Activated CD4-positive, alpha-beta T cell treated with anti-CD3 and anti-CD28 coated beads, Interleukin-2, amount 50 U/mL, for 24 hours (primary cell): ENCODE measurements at regions not wholly inside any gene's neighbourhood (a gene's known extent, or its start where the extent isn't known, plus 50 kb on each side); places are given as distances from the start of the nearest gene placed in this dataset.
"Not testable (repeated sequence)": the region's sequence is repeated elsewhere in the genome, so short reads cannot be mapped to it uniquely, and the experiment has no call there.

Experiments used
- DNase-seq, 2 donors: peaks; one replicate each; pipeline ENCODE4 v3.0.0-alpha.2; 2020; ENCODE audit warnings: low read depth in 1 of 2, low spot score in 1 of 2

GRCh38 chr1:222865718-222866117 lies 50.9 kb downstream of the DISP1 start:
- DNase-seq: no peak

GRCh38 chr1:222867316-222867715 lies 52.5 kb downstream of the DISP1 start:
- DNase-seq: no peak

DNA sequence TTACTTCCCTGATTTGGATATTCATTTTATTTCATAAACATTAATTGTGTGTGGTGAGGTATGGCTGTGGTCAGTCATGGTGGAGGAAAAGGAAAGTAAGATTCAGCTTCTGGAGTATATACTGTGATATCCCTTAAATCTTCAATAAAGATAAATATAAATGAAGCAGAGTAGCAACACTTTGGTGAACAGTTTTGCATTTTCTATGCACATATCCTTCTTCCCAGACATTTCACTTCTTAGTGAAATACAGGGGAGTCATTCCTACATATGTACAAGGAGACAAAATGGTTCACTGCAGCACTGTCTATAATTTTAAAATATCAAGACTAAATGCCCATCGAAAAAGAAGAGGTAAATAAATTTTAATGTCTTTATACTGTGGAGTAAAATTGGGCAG lies 61.3 kb downstream of the DISP1 start:
- no peak for DNase-seq

- DNase-seq: no peak
Measured at GRCh38 chr1:222877854-222878253, 63.0 kb downstream of the DISP1 start.

DNA sequence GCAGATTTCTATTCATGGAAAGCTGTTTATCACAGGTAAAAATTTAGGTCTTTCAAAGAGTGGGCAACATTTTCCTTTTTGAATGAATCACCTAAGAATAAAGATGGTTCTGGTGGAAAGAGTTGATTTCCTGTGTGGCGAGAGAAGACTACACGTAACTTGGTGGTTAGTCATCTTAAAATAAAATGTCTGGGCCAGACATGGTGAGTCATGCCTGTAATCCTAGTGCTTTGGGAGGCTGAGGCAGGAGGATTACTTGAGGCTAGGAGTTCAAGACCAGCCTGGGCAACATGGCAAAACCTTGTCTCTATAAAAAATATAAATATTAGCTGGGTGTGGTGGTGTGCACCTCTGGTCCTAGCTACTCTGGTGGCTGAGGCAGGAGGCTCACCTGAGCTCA lies 65.7 kb downstream of the DISP1 start:
- DNase-seq: peak in 1 of 2 donors; percentile 39

- DNase-seq: no peak
Measured at GRCh38 chr1:222886194-222886854, 71.5 kb downstream of the DISP1 start.

GRCh38 chr1:222886878-222887351 lies 72.1 kb downstream of the DISP1 start:
- no peak for DNase-seq

- DNase-seq: no peak
Measured at GRCh38 chr1:222889440-222889839, 74.6 kb downstream of the DISP1 start.

DNA sequence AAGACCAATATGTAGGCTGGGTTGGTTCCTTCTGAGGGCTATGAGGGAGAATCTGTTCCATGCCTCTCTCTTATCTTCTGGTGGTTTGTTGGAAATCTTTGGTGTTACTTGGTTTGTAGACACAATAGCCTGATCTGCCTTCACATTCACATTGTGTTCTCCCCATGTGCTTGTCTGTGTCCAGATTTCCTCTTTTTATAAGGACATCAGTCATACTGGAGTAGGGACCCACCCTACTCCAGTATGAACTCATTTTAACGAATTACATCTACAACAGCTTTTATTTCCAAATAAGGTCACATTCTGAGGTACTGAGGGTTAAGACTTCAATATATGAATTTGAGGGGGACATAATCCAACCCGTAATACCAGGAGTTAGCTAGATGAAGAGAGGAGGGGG lies 75.9 kb downstream of the DISP1 start:
- no peak for DNase-seq

DNA sequence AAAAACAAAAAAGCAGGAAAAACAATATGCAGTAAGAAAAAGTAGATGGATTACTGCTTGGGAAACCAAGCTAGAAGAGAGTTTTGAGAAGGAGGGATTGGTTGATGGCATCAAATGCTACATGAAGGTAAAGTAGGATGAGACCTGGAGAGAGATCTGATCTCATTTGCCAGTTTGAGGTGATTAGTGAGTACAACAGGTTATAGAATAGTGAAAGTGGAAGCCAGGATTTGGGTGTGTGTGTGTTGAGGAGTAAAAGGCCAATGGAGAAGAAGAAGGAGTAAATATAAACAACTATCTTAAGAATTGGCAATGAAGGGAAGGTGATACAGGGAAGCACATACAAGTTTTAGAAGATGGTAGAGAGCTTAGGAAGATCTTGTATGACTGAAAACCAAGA lies 76.7 kb downstream of the DISP1 start:
- no peak for DNase-seq

GRCh38 chr1:222892137-222892769 lies 77.4 kb downstream of the DISP1 start:
- no peak for DNase-seq

- DNase-seq: no peak
Measured at GRCh38 chr1:222893255-222893654, 78.4 kb downstream of the DISP1 start.

DNA sequence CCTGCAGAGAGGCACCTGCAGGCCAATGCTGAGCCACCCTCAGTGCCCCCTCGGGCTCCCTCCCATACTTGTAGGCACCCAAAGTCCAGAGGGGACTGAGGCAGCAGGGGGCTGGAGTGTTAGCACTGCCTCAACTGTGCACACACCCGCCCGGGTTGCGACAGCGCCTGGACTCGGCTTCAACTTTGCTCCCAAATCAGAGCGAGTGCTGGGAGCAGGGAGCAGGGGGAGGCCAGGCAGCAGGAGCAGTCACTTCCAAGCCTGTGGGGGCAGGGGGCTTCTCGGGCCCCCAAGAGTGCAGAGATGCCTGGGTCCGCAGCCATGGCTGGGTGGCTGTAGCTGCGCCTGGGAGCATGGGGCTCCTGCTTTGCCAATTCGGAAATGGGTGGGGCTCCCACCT lies 79.5 kb downstream of the DISP1 start:
- DNase-seq: no peak

GRCh38 chr1:222896630-222897526 lies 82.0 kb downstream of the DISP1 start:
- DNase-seq: peak in 1 of 2 donors; percentile 2

- DNase-seq: no peak
Measured at GRCh38 chr1:222897527-222898190, 82.8 kb downstream of the DISP1 start.

DNA sequence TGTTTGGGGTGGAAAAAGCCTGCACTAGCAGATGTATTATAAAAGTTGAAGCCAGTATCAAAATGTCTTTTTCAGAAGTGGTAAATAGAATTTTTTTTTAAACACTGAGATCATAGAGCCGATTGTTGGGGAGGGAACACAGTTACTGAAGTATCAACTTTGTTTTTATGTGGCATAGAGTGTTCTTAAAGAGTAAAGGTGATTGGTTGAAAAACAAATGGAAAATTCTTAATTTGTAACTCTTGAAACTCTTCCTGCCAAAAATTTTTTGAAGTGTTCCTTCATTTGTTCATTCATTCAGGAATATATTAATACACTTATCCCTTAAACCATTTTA lies 83.3 kb downstream of the DISP1 start:
- no peak for DNase-seq

DNA sequence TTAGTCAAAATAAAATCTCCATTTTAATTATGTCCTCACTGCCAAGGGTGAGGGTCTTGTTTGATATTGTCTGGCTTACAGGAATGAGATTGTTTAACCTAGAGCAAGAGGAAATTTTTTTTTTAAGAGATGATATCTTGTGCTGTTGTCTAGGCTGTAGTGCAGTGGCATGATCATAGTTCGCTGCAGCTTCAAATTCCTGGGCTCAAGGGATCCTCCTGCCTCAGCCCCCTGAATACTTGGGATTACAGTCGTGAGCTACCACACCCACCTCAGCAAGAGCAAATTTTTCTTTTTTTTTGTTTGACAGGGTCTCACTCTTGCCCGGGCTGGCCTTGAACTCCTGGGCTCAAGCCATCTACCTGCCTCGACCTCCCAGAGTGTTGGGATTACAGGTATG lies 84.6 kb downstream of the DISP1 start:
- DNase-seq: no peak

- DNase-seq: no peak
Measured at GRCh38 chr1:222904451-222904850, 89.6 kb downstream of the DISP1 start.

DNA sequence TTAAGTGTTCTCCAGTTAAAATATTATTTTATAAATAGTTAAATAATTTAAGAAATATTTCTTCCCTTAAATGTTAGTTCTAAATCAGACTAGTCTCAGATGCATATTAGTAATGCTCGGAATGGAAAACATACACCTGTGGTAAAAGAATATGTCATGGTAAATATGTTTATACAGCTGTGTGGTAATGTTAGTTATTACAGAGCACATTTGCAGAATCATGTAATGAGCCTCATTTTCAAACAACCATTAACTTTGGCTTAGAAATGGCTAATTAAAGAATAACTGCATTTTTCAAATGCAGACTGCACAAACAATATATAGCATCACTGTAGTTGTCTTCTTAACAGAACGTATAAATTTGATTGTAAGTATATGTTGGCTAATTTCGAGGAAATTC lies 90.3 kb downstream of the DISP1 start:
- DNase-seq: no peak

DNA sequence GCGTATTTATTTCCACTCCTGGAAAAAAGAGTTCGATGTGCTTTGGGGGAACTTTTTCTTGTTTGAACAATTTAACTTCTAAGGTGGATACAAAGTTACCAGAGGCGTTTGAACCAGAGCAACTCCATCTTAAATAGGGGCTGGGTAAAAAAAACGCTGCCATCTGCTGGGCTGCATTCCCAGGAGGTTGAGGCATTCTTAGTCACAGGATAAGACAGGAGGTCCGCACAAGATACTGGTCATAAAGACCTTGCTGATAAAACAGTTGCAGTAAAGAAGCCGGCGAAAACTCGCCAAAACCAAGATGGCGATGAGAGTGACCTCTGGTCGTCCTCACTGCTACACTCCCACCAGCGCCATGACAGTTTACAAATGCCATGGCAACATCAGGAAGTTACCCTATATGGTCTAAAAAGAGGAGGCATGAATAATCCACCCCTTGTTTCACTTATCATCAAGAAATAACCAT lies 91.5 kb downstream of the DISP1 start:
- DNase-seq: not testable (repeated sequence)

DNA sequence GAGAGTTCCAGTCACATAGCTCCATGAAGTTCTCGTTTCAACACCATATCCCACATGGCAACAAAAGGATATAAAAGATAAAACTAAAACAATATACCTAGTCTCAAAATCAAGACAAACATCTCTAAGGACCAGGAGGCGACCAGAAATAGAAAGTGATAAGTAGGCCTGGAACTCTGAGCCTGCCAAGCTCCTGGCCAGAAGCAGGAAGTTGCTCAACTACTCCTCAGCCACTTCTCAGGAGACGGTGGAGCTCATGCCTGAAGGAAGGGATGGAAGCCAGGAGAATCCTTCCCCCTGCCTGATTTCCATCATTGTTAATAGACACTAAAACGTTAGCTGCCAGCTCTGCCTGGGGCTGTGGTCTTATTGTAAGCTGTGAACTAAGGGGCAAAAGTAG lies 94.7 kb downstream of the DISP1 start:
- DNase-seq: no peak
